ENCODE measurements at regions not wholly inside any gene's neighbourhood (a gene's known extent, or its start where the extent isn't known, plus 50 kb on each side); places are given as distances from the start of the nearest gene placed in this dataset.

GRCh38 chr7:26100406-26101339 lies 51.3 kb upstream of the NFE2L3 start:
- peak overlapping the region in 2 of 4 donors; percentile 35 to 43 for H3K4me3 ChIP-seq
- intact Hi-C loops (cut with DNase I), result no loop called here

GRCh38 chr7:26101361-26102151 lies 50.4 kb upstream of the NFE2L3 start:
- H3K4me3 ChIP-seq, result peak overlapping the region; percentile 22 to 43 (median 34)
- peak overlapping the region; percentile 9 to 52 (median 45) for H3K27ac ChIP-seq (replicated peaks in 1 of 4)
- intact Hi-C loops (cut with DNase I), result no loop called here
- DNase-seq (ENCODE audit: extremely low spot score), result no peak
- TF ChIP-seq POLR2AphosphoS5 (IDR thresholded peaks at IDR 0.05) (peak in 1 of 2 donors; percentile 3), CTCF (IDR thresholded peaks at IDR 0.05) (no peak), POLR2A (IDR thresholded peaks at IDR 0.05; ENCODE audit: low read depth) (no peak), EP300 (IDR thresholded peaks at IDR 0.05) (no peak)
- H3K36me3 ChIP-seq, result no peaks in the 10 kb centered on the region
- no peaks in the 10 kb centered on the region for H3K9me3 ChIP-seq
- WGBS, result 38% methylated on average over 16 of the region's 16 CpGs
- H3K4me1 ChIP-seq, result no peaks in the 10 kb centered on the region
- H3K27me3 ChIP-seq, result peaks cover 0 to 7% (median 0%) of the 10 kb centered on the region in 4 donors

More at GRCh38 chr7:26100406-26101339, 51.3 kb upstream of the NFE2L3 start:
- H3K4me1 ChIP-seq, result no peaks in the 10 kb centered on the region
- no peaks in the 10 kb centered on the region for H3K36me3 ChIP-seq
- peaks cover 0 to 7% (median 0%) of the 10 kb centered on the region in 4 donors for H3K27me3 ChIP-seq
- TF ChIP-seq POLR2AphosphoS5 (IDR thresholded peaks at IDR 0.05), result no peak
- no peak for TF ChIP-seq POLR2A (IDR thresholded peaks at IDR 0.05; ENCODE audit: low read depth)
- TF ChIP-seq EP300 (IDR thresholded peaks at IDR 0.05), result no peak
- TF ChIP-seq CTCF (IDR thresholded peaks at IDR 0.05), result no peak
- DNase-seq (ENCODE audit: extremely low spot score), result no peak
- H3K9me3 ChIP-seq, result no peaks in the 10 kb centered on the region
- WGBS, result 77% methylated on average over 17 of the region's 17 CpGs
- peak overlapping the region in 3 of 4 donors; percentile 43 to 52 (median 49) for H3K27ac ChIP-seq (replicated peaks in 1 of 4)

DNA sequence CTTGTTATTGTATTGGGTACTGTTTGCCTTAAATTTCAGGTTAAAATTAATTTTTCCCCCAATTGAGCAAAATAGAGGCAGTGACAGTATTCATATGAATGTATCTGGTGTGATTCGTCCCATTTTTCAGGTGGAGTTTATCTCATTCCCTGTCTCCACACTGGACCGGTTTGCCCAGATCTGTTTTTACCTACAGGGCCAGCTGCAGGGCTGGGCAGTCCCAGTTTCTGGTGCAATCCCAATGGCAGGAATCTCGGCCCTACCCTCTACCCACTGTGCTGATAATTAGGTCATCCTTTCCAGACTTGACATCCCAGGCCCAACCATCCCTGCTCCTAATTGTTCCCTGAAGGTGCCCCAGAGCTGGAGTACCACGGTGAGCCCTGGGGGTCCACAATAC lies 49.8 kb upstream of the NFE2L3 start:
- H3K27ac ChIP-seq (replicated peaks in 1 of 4), result peak overlapping the region; percentile 9 to 52 (median 45)
- 78% methylated on average over 4 of the region's 4 CpGs for WGBS
- intact Hi-C loops (cut with DNase I), result no loop called here

More for the DNA sequence above, 49.8 kb upstream of the NFE2L3 start:
- Histone ChIP-seq H3K4me3 (peak overlapping the region; percentile 22 to 43 (median 34)), H3K27me3 (peaks cover 0 to 12% (median 0%) of the 10 kb centered on the region in 4 donors), H3K4me1 (no peaks in the 10 kb centered on the region), H3K36me3 (no peaks in the 10 kb centered on the region), H3K9me3 (no peaks in the 10 kb centered on the region)
- no peak for DNase-seq (ENCODE audit: extremely low spot score)
- TF ChIP-seq EP300 (IDR thresholded peaks at IDR 0.05) (no peak), CTCF (IDR thresholded peaks at IDR 0.05) (no peak), POLR2A (IDR thresholded peaks at IDR 0.05; ENCODE audit: low read depth) (no peak), POLR2AphosphoS5 (IDR thresholded peaks at IDR 0.05) (no peak)

Small RNA genes lying in the stretch of these regions (small RNA-seq; reads per million reads assigned to genes)
- gene MIR148A, result 2,539 to 3,482 (median 2,804) reads per million in 3 donors
